HG03575 (cell line): ENCODE measurements at regions not wholly inside any gene's neighbourhood (a gene's known extent, or its start where the extent isn't known, plus 50 kb on each side); places are given as distances from the start of the nearest gene placed in this dataset.

Experiments used
- ATAC-seq: cut with Tn5 transposase; IDR thresholded peaks from one replicate; pipeline ENCODE4 v1.9.1; 2021; ENCODE audit not compliant: unreplicated experiment, insufficient number of reproducible peaks, low FRiP score; ENCODE audit errors: extremely low read depth

DNA sequence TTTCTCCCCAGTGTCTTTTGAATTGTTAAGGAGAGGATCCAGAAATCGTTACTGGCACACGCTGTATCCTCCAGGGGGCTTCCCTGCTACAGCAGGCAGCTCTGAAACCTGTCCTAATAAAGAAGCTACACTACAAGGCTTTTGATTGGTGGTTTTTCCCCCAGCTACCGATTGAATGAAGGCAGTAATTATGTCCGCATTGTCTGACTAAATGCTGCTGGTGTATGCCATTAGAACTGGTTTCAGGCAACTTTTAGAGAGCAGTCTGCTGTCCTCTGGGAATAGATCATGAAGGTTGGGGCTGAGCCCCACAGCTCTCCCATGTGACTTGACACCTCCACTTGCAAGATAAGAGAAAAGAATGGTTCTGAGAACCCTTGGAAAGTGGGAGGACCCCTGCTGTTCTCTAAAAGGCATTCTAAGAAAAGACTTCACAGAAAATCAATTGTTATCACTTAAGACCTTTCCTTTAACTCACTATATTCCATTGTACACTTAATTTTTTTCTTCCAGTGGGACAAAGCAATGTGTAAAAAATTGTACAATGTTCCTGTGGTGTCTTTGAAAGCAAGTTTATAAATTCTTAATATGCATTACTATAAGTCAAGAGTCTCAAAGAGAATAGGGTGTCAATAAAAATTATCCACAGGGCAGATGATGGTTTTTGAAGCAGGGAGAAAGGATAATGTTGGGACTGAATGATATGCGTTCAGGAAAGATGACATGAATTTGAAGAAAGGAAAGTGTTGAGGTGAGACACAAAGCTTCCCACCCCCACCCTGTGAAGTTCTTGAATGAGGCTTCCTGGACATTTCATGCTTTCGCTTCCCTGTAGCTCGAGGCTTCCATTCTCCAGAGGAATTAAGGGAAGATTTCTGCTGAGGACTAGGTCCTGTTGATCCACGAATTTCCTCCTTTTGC is 53.0 kb upstream of the DAZL start:
- ATAC-seq, result no peak

DNA sequence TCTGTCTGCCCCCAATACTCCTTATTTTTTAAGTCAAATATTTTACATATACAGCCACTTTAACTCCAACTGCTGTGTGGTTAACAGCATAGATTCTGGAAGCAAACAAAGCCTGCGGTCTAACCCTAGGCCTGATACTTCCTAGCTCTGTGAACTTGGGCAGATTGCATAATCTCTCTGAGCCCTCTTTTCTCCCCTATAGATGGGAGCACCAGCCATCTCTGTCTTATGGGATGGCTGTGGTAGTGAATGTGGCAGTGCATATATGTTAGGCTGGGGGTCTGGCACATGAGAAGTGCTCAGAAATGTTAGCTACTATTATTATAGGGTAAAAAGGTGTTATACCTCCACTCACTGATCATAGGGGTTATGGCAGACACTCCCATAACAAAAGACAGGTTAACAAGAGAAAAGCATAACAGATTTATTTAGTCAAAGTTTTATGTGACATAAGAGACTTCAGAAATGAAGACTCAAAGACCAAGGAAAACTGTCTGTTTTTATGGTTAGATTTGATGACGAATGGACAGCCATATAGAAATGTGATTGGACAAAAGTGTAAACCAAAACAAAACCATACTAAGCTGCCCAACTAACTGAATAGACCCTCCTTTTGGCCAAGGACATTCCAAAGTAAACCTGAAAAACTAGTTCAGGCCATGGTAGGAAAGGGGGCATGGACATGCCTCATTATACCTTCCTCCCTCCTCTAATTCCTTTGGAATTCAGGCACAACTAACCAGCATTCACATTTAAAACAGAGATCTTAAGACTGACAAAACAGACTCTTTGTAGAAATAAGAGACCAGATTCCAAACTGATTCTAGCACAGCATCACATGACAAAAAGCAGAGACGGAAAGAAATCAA is 53.9 kb upstream of the DAZL start:
- no peak for ATAC-seq

DNA sequence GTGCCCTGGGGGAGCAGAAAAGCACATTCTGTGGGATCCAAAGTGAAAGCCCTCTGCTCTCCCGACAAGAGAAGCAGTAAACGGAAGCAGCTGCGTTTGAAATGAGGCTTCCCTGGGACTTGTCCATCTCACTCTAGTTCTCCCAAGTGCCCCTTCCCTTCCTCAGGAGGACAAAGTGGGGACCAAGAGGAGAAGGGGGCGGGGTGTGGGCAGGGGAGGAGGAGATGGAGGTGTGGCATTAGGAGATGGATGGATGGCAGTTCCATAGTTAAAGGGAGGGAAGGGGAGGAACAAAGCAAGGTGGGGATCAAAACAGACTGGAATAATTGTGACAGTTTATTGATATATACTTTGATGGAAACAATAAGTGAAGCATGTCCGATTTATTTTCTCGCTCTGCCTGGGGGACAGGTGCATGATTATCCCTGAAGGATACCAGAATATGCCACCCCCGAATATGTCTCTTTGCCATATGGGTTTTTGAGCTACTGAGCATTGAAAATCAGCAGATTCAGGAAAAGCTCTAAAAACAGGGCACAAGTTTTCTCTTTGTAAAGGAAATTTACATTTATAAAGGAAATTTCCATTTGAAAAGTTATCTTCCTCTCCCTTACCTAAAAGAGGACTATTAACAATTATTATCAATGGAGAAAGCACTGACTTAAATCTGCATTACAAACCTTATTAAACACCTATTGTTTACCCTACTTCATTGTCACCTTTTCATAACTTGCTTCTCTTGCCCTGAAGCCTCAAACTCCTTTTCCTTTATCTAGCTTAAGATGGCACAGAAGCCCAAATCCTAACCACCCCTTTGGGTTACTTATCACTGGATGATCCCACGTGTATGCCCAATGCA is 58.9 kb upstream of the DAZL start:
- ATAC-seq, result no peak

DNA sequence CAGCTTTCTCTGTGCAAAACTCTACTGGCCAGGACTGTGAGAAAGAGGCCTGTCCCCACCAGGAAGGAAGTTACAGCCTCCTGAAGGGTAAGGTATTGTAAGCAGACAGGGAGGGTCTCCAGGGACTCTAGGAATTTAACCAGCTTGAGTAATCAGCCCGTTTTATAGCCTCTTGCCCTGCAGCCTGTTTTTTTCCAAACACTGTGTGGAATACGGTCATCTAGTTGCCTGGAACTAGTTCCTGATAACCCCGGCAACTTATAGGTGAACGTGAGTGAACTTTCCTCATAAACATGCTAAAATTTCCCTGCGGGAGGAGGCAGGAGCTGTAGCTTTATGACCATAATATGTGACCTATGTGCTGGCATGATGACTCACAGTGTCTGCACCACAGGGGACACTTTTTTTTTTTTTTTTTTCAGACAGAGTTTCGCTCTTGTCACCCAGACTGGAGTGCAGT is 60.1 kb upstream of the DAZL start:
- no peak for ATAC-seq

DNA sequence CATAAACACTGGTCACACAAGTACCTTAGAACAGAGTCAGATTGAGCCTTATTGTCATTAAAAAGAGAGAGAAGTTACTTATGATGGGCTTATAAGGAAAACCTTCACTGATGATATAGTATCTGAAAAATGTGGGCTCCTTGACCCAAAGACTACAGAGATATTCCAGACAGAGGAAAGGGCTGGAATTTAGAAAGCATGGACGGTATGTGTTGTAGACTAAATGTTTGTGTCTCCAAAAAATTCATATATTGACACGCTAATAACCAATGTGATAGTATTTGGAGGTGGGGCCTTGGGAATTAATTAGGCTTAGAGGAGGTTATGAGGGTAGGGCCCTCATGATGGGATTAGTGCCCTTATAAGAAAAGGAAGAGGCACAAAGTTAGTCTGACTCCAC is 61.0 kb upstream of the DAZL start:
- no peak for ATAC-seq

DNA sequence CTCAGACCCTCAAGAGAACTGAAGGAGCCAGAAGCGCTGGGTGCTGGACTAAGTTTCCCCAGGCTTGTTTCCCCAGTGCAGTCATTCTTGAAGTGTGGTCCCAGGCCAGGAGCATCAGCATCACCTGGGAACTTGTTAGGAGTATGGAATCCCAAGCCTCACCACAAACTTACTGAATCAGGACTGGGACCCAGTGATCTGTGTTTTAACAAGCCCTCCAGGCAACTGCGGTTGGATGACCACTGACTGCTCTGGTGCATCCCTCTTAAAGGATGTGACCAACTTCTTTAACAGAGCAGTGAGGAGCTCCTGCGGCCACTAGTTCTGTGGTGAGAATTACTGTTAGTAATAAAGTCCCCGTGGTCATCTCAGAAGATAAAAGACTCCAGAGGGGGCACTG is 62.4 kb upstream of the DAZL start:
- no peak for ATAC-seq

DNA sequence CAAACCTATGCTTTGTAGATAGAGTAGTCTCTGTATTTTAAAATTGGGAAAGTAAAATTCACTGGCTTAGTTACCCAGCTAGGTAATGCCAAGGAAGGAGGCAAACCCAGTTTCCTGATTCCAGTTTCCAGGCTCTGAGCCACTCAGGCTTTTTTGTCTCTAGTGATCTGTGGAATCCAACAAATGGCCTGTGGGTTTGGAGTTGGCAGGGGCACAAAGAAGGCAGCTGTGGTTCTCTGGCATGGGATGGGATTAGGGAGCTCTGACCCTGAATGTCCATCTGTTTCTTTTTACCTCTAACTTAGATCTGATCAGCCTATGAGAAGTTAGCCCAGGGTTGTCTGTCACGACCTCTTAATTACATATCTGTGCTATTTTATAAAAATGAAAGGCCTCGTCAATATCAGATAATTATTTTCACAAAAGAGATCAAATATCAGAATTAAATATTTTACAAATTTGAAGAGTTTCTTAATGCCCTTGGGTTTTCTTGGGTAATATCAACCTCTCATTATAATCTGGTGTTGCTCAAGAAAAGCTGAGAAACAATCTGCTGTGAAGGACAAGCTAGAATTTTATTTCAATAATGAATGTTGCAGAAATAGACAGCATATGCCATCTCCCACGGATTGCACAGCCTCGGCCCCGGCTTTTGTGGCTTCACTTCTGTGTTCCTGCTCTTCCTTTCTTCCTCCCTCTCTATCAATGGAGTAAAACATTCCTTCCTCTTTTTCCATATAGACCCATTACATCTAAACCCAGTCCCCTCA is 63.7 kb upstream of the DAZL start:
- no peak for ATAC-seq

DNA sequence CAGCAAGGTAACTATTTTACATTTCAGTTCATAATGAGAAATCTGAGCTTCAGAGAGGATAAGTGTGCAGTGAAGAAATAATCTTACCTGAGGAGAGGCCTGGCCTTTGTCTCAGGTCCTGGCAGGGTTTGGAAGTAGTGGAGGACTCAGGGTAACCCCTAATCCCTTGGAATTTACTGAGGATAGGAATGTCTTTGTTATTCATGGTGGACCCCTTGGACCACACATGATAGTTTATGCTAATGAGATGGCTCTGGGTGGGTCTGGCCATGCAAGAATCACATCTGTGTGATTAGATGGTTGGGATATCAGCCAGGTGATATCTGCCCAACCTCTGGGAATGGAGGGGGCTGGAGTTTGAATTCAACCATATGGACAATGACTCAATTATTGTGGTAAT is 65.0 kb upstream of the DAZL start:
- ATAC-seq, result no peak

DNA sequence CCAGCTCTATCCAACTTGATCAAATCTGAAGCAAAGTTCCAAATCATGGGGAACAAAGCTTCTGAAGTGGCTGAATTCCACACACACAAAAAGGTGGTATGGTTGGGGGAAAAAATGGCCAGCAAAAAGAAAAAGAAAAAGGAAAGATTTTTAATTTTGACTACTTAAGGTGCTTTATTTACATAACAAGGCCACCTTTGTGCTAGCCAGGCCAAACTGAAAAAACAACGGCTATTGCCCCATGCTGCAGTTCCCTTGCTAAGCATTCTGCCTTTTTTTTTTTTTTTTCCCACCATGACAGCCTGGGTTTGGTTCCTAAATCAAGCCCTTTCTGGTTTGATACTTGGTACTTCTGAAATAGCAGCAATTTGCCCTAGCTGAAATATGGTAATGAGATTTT is 66.5 kb upstream of the DAZL start:
- ATAC-seq, result no peak

DNA sequence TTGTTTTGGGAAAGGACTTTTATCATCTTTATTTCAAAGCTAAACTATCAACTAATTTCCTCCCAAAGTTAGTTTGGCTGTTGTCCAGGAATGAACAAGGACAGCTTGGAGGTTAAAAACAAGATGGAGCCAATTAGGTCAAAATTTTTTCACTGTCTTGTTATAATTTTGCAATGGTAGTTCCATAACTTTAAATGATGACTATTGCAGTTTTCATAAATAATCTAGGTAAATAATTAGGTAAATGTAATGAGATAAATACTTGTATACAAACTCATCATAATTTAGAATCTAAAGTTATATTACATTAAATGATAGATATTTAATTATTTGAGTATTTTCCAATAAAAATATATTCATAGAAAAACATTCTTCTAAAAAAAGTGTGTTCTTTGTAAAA is 68.3 kb upstream of the DAZL start:
- no peak for ATAC-seq

DNA sequence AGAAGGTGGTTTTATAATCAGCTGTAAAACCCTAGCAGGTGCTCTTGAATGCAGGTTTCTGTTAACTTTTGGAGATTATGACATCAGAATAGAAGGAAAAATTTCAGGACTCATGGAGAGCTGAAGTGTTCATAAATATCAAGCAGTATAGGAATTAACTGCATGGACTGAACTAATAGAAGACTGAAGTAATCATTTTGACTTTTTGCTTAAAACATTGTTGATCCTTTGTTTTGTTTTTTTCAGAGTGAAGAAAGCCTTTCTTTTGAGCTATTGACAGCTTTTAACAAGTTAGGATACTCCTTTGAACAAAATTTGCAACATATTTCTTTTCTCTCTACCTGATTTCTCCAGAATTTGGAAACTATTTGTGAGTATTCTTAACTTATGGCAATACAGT is 70.6 kb upstream of the DAZL start:
- no peak for ATAC-seq

DNA sequence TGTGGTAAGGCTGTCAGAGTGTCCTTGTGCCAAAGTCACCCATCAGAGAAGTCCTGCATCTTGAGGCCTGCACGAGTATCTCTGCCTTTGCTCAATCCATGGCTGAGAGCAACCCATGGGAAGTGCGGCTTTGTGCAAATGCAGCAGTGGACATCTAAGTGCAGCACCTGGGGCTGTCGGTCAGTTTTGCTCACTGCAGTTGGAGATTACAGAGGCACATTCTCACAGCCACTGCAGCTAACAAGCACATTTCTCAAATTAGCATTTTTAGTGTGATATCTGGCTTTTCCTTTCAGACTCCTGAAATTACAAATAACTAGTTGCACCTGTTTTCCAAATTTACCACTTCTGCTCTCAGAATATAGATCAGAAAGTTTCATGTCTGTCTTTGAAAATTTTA is 81.5 kb upstream of the DAZL start:
- ATAC-seq, result no peak

DNA sequence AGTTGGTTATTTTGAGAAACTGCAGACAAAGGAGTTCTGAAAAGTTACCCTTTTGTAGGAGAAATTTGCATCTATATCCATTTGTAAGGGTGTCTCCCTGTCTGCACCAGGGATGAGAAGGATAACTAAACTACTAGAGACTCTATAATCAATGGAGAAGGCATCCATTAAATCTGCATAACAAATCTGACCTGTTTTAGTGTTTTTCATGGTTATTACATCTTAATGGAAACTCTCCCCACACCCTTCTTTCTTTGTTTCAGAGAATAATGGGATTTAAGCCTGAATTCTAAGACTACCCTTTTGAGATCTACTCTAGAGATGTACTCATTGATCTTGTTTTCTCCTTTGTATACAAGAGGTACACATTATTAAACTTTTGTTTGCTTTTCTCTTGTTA is 82.0 kb upstream of the DAZL start:
- ATAC-seq, result no peak

DNA sequence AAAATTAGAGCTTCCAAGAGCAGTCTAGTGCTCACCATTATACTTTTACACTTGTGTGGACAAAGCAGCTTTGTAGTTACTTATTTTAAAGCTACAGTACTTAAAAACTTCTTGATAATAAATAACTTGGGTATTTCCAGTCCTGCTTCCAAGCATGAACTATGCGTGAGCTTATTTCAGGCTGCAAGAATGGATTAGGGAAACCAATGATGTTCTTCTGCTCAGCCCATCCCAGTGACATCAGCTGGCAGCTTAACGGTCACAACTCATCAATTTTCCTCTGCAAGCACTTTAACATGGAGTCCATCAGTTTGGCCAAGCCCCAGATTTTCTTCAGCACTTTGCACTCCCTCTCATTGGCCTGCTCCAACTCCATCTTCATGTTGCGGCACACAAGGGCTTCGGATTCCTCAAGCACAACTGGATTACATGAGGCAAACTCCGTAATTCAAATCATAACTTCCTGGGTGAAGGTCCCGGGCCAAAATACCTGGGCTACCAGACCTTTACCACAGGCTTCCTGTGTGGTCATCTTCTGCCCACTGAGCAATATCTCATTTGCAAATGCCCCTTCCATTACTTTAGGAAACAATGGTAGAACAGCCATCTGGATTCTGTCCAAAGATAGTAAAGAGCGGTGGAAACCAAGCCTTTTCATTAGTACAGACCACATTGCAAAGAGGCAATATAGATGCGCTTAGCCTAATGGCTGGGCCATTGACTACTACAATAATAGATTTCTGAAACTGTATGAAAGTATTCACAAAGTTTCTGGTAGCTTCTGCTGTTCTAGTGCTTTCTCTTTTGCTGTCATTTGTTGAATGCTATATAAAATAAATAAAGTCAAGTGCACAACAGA is 87.5 kb upstream of the DAZL start:
- ATAC-seq, result no peak

DNA sequence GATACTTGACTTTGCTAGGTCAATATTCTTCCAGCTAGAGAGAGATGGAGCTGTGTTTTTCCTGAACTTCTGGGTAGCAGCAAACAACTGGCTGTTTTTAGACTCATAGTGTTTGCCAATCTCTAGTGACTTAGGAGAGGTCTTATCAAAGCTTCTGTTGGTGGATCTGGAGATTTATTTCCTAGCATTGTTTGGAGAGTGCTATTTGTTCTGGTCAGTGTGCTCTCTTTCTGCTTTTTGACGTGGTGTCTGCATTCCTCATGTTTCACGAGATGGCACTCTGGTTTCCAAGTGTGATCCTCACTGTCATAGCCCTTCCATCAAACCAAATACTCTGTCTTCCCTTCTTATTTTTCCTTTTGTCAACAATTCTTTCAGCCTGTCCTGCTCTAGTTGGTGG is 88.6 kb upstream of the DAZL start:
- ATAC-seq, result no peak

DNA sequence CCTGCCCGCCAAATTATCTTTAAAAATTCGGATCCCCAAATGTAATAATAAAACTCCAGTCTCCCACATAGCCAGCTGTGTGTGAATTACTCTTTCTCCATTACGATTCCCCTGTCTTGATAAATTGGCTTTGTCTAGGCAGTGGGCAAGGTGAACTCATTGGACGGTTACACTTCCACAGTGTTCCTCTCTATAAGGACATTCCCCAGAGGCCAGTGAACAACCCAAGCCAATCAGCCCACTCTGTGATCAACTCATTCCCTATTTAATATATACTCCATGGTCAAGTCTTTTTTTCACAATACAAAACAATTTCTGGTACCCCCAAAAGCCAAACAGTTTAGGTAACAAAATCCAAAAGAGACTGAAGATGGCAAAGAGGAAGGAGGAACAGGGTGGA is 90.5 kb upstream of the DAZL start:
- no peak for ATAC-seq

DNA sequence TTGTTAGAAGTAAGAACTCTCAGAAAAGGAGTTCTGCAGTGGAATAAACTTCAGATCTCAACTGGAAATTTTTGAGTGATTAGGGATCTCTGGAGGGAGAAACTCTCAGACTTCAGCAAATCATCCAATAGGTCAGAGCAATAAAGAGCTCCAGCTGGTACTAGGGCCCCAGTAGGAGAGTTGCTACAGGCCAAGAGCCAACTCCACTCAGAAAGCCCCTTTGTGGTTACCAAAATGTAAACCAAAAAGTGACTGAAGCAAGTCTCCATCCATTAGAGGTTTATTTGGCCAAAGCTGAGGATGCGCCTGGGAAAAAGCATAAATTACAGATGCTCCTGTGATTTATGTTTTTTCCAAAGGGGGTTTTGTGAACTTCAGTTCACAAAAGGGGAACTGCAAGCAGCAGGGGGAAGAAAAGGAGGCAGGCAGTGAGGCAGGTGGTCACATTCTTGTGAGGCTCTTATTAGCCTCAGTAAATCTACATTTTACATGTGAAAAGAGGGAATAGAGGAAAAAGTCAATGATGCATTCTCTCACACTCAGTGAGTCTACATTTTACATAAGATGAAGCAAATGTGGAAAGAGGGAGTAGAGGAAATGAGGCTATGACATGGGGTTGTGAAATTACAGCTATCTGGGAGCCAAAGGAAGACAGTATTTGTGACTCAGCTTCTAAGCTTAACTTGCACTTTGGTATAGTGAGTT is 92.4 kb upstream of the DAZL start:
- no peak for ATAC-seq
